CD4-positive, alpha-beta memory T cell (primary cell): ENCODE measurements at regions not wholly inside any gene's neighbourhood (a gene's known extent, or its start where the extent isn't known, plus 50 kb on each side); places are given as distances from the start of the nearest gene placed in this dataset.

Source experiments
- CTCF ChIA-PET: fragments of 350-600 bp; sonication (Branson Sonifier 250); formaldehyde crosslinking; loops from one replicate; lab custom pipeline; 2021; ENCODE audit warnings: inconsistent platforms; ENCODE audit not compliant: partially characterized antibody; lab: Charles Lee
- POLR2A ChIA-PET: fragments of 350-600 bp; sonication (Branson Sonifier 250); formaldehyde crosslinking; loops from one replicate; lab custom pipeline; 2021; ENCODE audit not compliant: partially characterized antibody; lab: Charles Lee
- DNase-seq, 5 donors: peaks; one replicate each; pipeline versions ENCODE4 v3.0.0 to v3.0.0-alpha.2; 2020 to 2022; ENCODE audit warnings: mixed read lengths in 1 of 5
- H3K27ac ChIP-seq: one replicate; pipeline ENCODE4 v1.7.0; 2013; ENCODE audit warnings: low read depth, low read length
- H3K27me3 ChIP-seq: 2 replicates; pipeline ENCODE4 v1.7.0; 2013; ENCODE audit warnings: mild to moderate bottlenecking, low read length, moderate library complexity; ENCODE audit not compliant: insufficient read depth
- H3K36me3 ChIP-seq: 2 replicates; pipeline ENCODE4 v1.7.0; 2013; ENCODE audit warnings: mild to moderate bottlenecking, low read length, moderate library complexity; ENCODE audit not compliant: insufficient read depth
- H3K4me1 ChIP-seq: 2 replicates; pipeline ENCODE4 v1.7.0; 2013; ENCODE audit warnings: mild to moderate bottlenecking, low read length, moderate library complexity; ENCODE audit not compliant: insufficient read depth
- H3K4me3 ChIP-seq, 2 donors: one replicate each; pipeline ENCODE4 v1.7.0; 2013; ENCODE audit warnings: low read length in 2 of 2, mild to moderate bottlenecking in 1 of 2
- H3K9me3 ChIP-seq, 2 donors: one replicate each; pipeline ENCODE4 v1.7.0; 2013; ENCODE audit warnings: low read length in 2 of 2, control low read depth in 1 of 2; ENCODE audit not compliant: control insufficient read depth in 1 of 2
- H3K27ac Mint-ChIP-seq, 7 donors: one replicate each; pipeline ENCODE4 v1.8.0; 2020 to 2021; ENCODE audit warnings: mixed read lengths in 7 of 7, mild to moderate bottlenecking in 6 of 7, inconsistent platforms in 3 of 7, moderate library complexity in 3 of 7
- H3K27me3 Mint-ChIP-seq, 2 donors: one replicate each; pipeline ENCODE4 v1.8.0; 2020 to 2021; ENCODE audit warnings: mixed read lengths in 2 of 2
- H3K36me3 Mint-ChIP-seq, 2 donors: one replicate each; pipeline ENCODE4 v1.8.0; 2020 to 2021; ENCODE audit warnings: mixed read lengths in 2 of 2, inconsistent platforms in 1 of 2, mild to moderate bottlenecking in 1 of 2
- H3K4me1 Mint-ChIP-seq, 4 donors: one replicate each; pipeline ENCODE4 v1.8.0; 2020 to 2021; ENCODE audit warnings: mixed read lengths in 4 of 4, mild to moderate bottlenecking in 1 of 4
- H3K4me3 Mint-ChIP-seq, 8 donors: one replicate each; pipeline ENCODE4 v1.8.0; 2020 to 2021; ENCODE audit warnings: mixed read lengths in 8 of 8, mild to moderate bottlenecking in 7 of 8, moderate library complexity in 6 of 8, inconsistent platforms in 3 of 8
- H3K9me3 Mint-ChIP-seq, 8 donors: one replicate each; pipeline ENCODE4 v1.8.0; 2020 to 2021; ENCODE audit warnings: mixed read lengths in 8 of 8, mild to moderate bottlenecking in 5 of 8, inconsistent platforms in 3 of 8, moderate library complexity in 1 of 8
- intact Hi-C: fragments of 100-400 bp; cut with micrococcal nuclease; formaldehyde crosslinking; loops from one replicate; pipeline ENCODE4 v1.15.1; 2023

GRCh38 chr13:50071379-50071778 is 56.1 kb downstream of the KCNRG start:
- H3K9me3 ChIP-seq: no peaks in the 10 kb centered on the region
- H3K4me1 ChIP-seq: peaks cover 51% of the 10 kb centered on the region
- Mint-ChIP-seq H3K27me3 (no peaks in the 10 kb centered on the region), H3K36me3 (peaks cover 20 to 30% of the 10 kb centered on the region in 2 donors), H3K27ac (peak overlapping the region in 2 of 7 donors; percentile 28 to 34), H3K4me3 (peak overlapping the region in 4 of 8 donors; percentile 11 to 56 (median 36)), H3K4me1 (peaks cover 16 to 43% (median 19%) of the 10 kb centered on the region in 4 donors), H3K9me3 (no peaks in the 10 kb centered on the region)
- intact Hi-C loops: no loop called here
- no peak overlapping the region for H3K27ac ChIP-seq
- CTCF ChIA-PET: interaction anchor here (1.0 kb wide), 1 partner anchor 74 kb away, joined by 4 read pairs; the partner anchor contains the start of gene TRIM13
- POLR2A ChIA-PET: interaction anchor here (0.5 to 20.7 kb wide), 5 partner anchors 8 to 75 kb away, joined by 3 to 648 read pairs (median 6); partner anchors contain the start of gene TRIM13
- DNase-seq: no peak
- no peaks in the 10 kb centered on the region for H3K27me3 ChIP-seq
- no peak overlapping the region for H3K4me3 ChIP-seq
- H3K36me3 ChIP-seq: peaks cover 11% of the 10 kb centered on the region

- H3K4me1 ChIP-seq: peaks cover 61% of the 10 kb centered on the region
- intact Hi-C loops: no loop called here
- H3K27me3 ChIP-seq: no peaks in the 10 kb centered on the region
- Mint-ChIP-seq H3K36me3 (peaks cover 11 to 21% of the 10 kb centered on the region in 2 donors), H3K27me3 (no peaks in the 10 kb centered on the region), H3K4me3 (peak overlapping the region in 1 of 8 donors; percentile 10), H3K9me3 (no peaks in the 10 kb centered on the region), H3K4me1 (peaks cover 17 to 41% (median 22%) of the 10 kb centered on the region in 4 donors), H3K27ac (peak overlapping the region in 1 of 7 donors; percentile 37)
- H3K36me3 ChIP-seq: peaks cover 5% of the 10 kb centered on the region
- no peaks in the 10 kb centered on the region for H3K9me3 ChIP-seq
- no peak overlapping the region for H3K27ac ChIP-seq
- ChIA-PET CTCF (interaction anchor here (2.0 kb wide), 1 partner anchor 76 kb away, joined by 9 read pairs; the partner anchor contains the start of gene TRIM13), POLR2A (interaction anchor here (1.7 to 20.7 kb wide), 3 partner anchors 9 to 76 kb away, joined by 6 to 648 read pairs (median 16); partner anchors contain the start of gene TRIM13)
- DNase-seq: no peak
- H3K4me3 ChIP-seq: no peak overlapping the region
These were observed 57.4 kb downstream of the KCNRG start for GRCh38 chr13:50072676-50073075.

- Mint-ChIP-seq H3K9me3 (no peaks in the 10 kb centered on the region), H3K27ac (peak overlapping the region in 1 of 7 donors; percentile 3), H3K27me3 (no peaks in the 10 kb centered on the region), H3K4me1 (peaks cover 20 to 42% (median 25%) of the 10 kb centered on the region in 4 donors), H3K36me3 (peaks cover 7 to 19% of the 10 kb centered on the region in 2 donors), H3K4me3 (no peak overlapping the region)
- intact Hi-C loops: no loop called here
- H3K4me3 ChIP-seq: no peak overlapping the region
- H3K27me3 ChIP-seq: no peaks in the 10 kb centered on the region
- DNase-seq: no peak
- H3K9me3 ChIP-seq: no peaks in the 10 kb centered on the region
- no peaks in the 10 kb centered on the region for H3K36me3 ChIP-seq
- peaks cover 67% of the 10 kb centered on the region for H3K4me1 ChIP-seq
- POLR2A ChIA-PET: interaction anchor here (1.4 to 20.7 kb wide), 3 partner anchors 8 to 76 kb away, joined by 5 to 648 read pairs (median 16); no protein-coding TSS in a partner anchor
- H3K27ac ChIP-seq: no peak overlapping the region
- CTCF ChIA-PET: interaction anchor here (1.4 to 2.0 kb wide), 2 partner anchors 9 to 77 kb away, joined by 3 to 9 read pairs; partner anchors contain the start of gene TRIM13
These were observed 58.1 kb downstream of the KCNRG start for GRCh38 chr13:50073340-50073739.

GRCh38 chr13:50074843-50075242 is 59.6 kb downstream of the KCNRG start:
- ChIA-PET CTCF (interaction anchor here (0.8 to 17.1 kb wide), 3 partner anchors 11 to 77 kb away, joined by 3 to 252 read pairs (median 114); partner anchors contain the start of gene TRIM13), POLR2A (interaction anchor here (0.6 to 20.7 kb wide), 2 partner anchors 18 to 51 kb away, joined by 3 to 648 read pairs; no protein-coding TSS in a partner anchor)
- Histone ChIP-seq H3K27me3 (no peaks in the 10 kb centered on the region), H3K4me3 (no peak overlapping the region), H3K4me1 (peaks cover 81% of the 10 kb centered on the region), H3K9me3 (no peaks in the 10 kb centered on the region), H3K27ac (no peak overlapping the region), H3K36me3 (no peaks in the 10 kb centered on the region)
- H3K36me3 Mint-ChIP-seq: peaks cover 7 to 14% of the 10 kb centered on the region in 2 donors
- intact Hi-C loops: no loop called here
- H3K27ac Mint-ChIP-seq: no peak overlapping the region
- no peak for DNase-seq
- H3K9me3 Mint-ChIP-seq: peaks cover 0 to 2% (median 0%) of the 10 kb centered on the region in 8 donors
- H3K27me3 Mint-ChIP-seq: no peaks in the 10 kb centered on the region
- peaks cover 23 to 37% (median 24%) of the 10 kb centered on the region in 4 donors for H3K4me1 Mint-ChIP-seq
- no peak overlapping the region for H3K4me3 Mint-ChIP-seq

GRCh38 chr13:50075619-50076097 is 60.4 kb downstream of the KCNRG start:
- no peaks in the 10 kb centered on the region for H3K27me3 ChIP-seq
- no peak for DNase-seq
- ChIA-PET POLR2A (interaction anchor here (0.6 to 20.7 kb wide), 3 partner anchors 50 to 491 kb away, joined by 3 to 648 read pairs (median 141); partner anchors contain the start of genes RCBTB1 and TRIM13), CTCF (interaction anchor here (0.6 to 17.1 kb wide), 3 partner anchors 50 to 284 kb away, joined by 3 to 252 read pairs (median 114); partner anchors contain the start of gene TRIM13)
- H3K27ac ChIP-seq: no peak overlapping the region
- H3K36me3 ChIP-seq: no peaks in the 10 kb centered on the region
- H3K9me3 ChIP-seq: no peaks in the 10 kb centered on the region
- H3K27ac Mint-ChIP-seq: peak overlapping the region in 5 of 7 donors; percentile 6 to 46 (median 33)
- peaks cover 7 to 17% of the 10 kb centered on the region in 2 donors for H3K36me3 Mint-ChIP-seq
- intact Hi-C loops: no loop called here
- H3K27me3 Mint-ChIP-seq: no peaks in the 10 kb centered on the region
- peaks cover 0 to 2% (median 0%) of the 10 kb centered on the region in 8 donors for H3K9me3 Mint-ChIP-seq
- H3K4me3 Mint-ChIP-seq: peak overlapping the region; percentile 0 to 73 (median 52)
- H3K4me3 ChIP-seq: peak overlapping the region in 1 of 2 donors; percentile 23
- H3K4me1 ChIP-seq: peaks cover 81% of the 10 kb centered on the region
- H3K4me1 Mint-ChIP-seq: peaks cover 22 to 45% (median 26%) of the 10 kb centered on the region in 4 donors

GRCh38 chr13:50077431-50077830 is 62.2 kb downstream of the KCNRG start:
- Mint-ChIP-seq H3K4me1 (peaks cover 20 to 42% (median 26%) of the 10 kb centered on the region in 4 donors), H3K36me3 (peaks cover 4 to 26% of the 10 kb centered on the region in 2 donors), H3K27ac (peak overlapping the region in 2 of 7 donors; percentile 41 to 62), H3K4me3 (peak overlapping the region in 2 of 8 donors; percentile 9 to 18), H3K27me3 (peaks cover 0 to 6% of the 10 kb centered on the region in 2 donors), H3K9me3 (peaks cover 0 to 13% (median 0%) of the 10 kb centered on the region in 8 donors)
- POLR2A ChIA-PET: interaction anchor here (0.7 to 20.7 kb wide), 3 partner anchors 49 to 834 kb away, joined by 3 to 648 read pairs (median 141); partner anchors contain the start of gene TRIM13
- CTCF ChIA-PET: interaction anchor here (1.6 to 17.1 kb wide), 4 partner anchors 9 to 834 kb away, joined by 4 to 252 read pairs (median 60); partner anchors contain the start of gene TRIM13
- Histone ChIP-seq H3K27me3 (no peaks in the 10 kb centered on the region), H3K4me3 (no peak overlapping the region), H3K27ac (no peak overlapping the region), H3K36me3 (no peaks in the 10 kb centered on the region), H3K4me1 (peaks cover 65% of the 10 kb centered on the region), H3K9me3 (no peaks in the 10 kb centered on the region)
- DNase-seq: no peak
- intact Hi-C loops: no loop called here
